IMR-90 (cell line): ENCODE measurements at regions not wholly inside any gene's neighbourhood (a gene's known extent, or its start where the extent isn't known, plus 50 kb on each side); places are given as distances from the start of the nearest gene placed in this dataset.

Source experiments
- ATAC-seq: fragments of 200-7000 bp; cut with Tn5 transposase; 2 replicates; pipeline ENCODE4 v1.9.1; 2020; ENCODE audit warnings: low read depth, mild to moderate bottlenecking, moderate library complexity
- BruUV-seq: library from RNA; stranded (reverse); fragments of 400-500 nt; replicated peaks from 2 replicates; lab custom pipeline; 2021; lab: Mats Ljungman, UMichigan
- CTCF ChIA-PET: fragments of 300-600 bp; formaldehyde crosslinking; extraction: SDS; loops from one replicate; lab custom pipeline; 2021; ENCODE audit warnings: antibody characterized with exemption; lab: Yijun Ruan, JAX
- POLR2A ChIA-PET: fragments of 300-600 bp; sonication (Branson Sonifier 250); formaldehyde crosslinking; loops from one replicate; lab custom pipeline; 2022; ENCODE audit warnings: antibody characterized with exemption; ENCODE audit not compliant: unreplicated experiment; lab: Charles Lee
- DNase-seq: peaks from one replicate; pipeline ENCODE4 v3.0.0; 2013
- H2AFZ ChIP-seq: replicated peaks from 2 replicates; pipeline ENCODE3; 2013; ENCODE audit warnings: low read length, mild to moderate bottlenecking; ENCODE audit not compliant: poor library complexity
- H2AK5ac ChIP-seq: 2 replicates; pipeline ENCODE4 v1.6.1; 2013; ENCODE audit warnings: low read depth, low read length, inconsistent platforms
- H2AK9ac ChIP-seq: replicated peaks from 2 replicates; pipeline ENCODE3; 2013; ENCODE audit warnings: mild to moderate bottlenecking, low read depth, low read length, moderate library complexity; ENCODE audit not compliant: poor library complexity
- H2BK120ac ChIP-seq: 2 replicates; pipeline ENCODE4 v1.6.1; 2013; ENCODE audit warnings: low read depth, low read length, inconsistent platforms
- H2BK15ac ChIP-seq: 3 replicates; pipeline ENCODE4 v1.6.1; 2013; ENCODE audit warnings: low read depth, low read length, inconsistent platforms
- H2BK20ac ChIP-seq: 2 replicates; pipeline ENCODE4 v1.6.1; 2013; ENCODE audit warnings: low read depth, mild to moderate bottlenecking, inconsistent platforms, low read length, moderate library complexity
- H2BK5ac ChIP-seq: 2 replicates; pipeline ENCODE4 v1.6.1; 2013; ENCODE audit warnings: mild to moderate bottlenecking, low read depth, low read length, inconsistent platforms; ENCODE audit not compliant: poor library complexity, severe bottlenecking
- H3K14ac ChIP-seq: replicated peaks from 2 replicates; pipeline ENCODE4 v1.6.1; 2013; ENCODE audit warnings: low read depth, low read length, inconsistent platforms
- H3K18ac ChIP-seq: 2 replicates; pipeline ENCODE4 v1.6.1; 2013; ENCODE audit warnings: low read depth, low read length, control low read depth
- H3K23ac ChIP-seq: 2 replicates; pipeline ENCODE4 v1.6.1; 2013; ENCODE audit warnings: low read depth, low read length, inconsistent platforms
- H3K27ac ChIP-seq: 2 replicates; pipeline ENCODE4 v1.5.1; 2013; ENCODE audit warnings: mild to moderate bottlenecking, control low read depth, low read length; ENCODE audit not compliant: insufficient read depth
- H3K27me3 ChIP-seq: 2 replicates; pipeline ENCODE4 v1.6.1; 2013; ENCODE audit warnings: low read length; ENCODE audit not compliant: control insufficient read depth, insufficient read depth
- H3K36me3 ChIP-seq: 2 replicates; pipeline ENCODE4 v1.6.1; 2013; ENCODE audit warnings: low read length, mixed read lengths; ENCODE audit not compliant: control insufficient read depth, insufficient read depth
- H3K4ac ChIP-seq: 2 replicates; pipeline ENCODE4 v1.6.1; 2013; ENCODE audit warnings: low read depth, low read length, inconsistent platforms
- H3K4me1 ChIP-seq: 2 replicates; pipeline ENCODE4 v1.6.1; 2013; ENCODE audit warnings: low read length, mixed read lengths; ENCODE audit not compliant: control insufficient read depth, insufficient read depth
- H3K4me2 ChIP-seq: 2 replicates; pipeline ENCODE4 v1.6.1; 2013; ENCODE audit warnings: low read depth, mild to moderate bottlenecking, control low read depth, low read length, moderate library complexity
- H3K4me3 ChIP-seq: 2 replicates; pipeline ENCODE4 v1.5.1; 2013; ENCODE audit warnings: low read depth, mild to moderate bottlenecking, control low read depth, low read length, moderate library complexity; ENCODE audit not compliant: insufficient read depth
- H3K56ac ChIP-seq: 2 replicates; pipeline ENCODE4 v1.6.1; 2013; ENCODE audit warnings: low read length, inconsistent platforms; ENCODE audit not compliant: insufficient read depth; ENCODE audit errors: extremely low read depth
- H3K79me1 ChIP-seq, 2 experiments: 2 replicates each; pipeline ENCODE4 v1.6.1; 2013; ENCODE audit warnings: low read length in 2 of 2, inconsistent platforms in 1 of 2, low read depth in 1 of 2
- H3K9ac ChIP-seq: 2 replicates; pipeline ENCODE4 v1.6.1; 2013; ENCODE audit warnings: low read depth, low read length, control low read depth
- H3K9me1 ChIP-seq: 2 replicates; pipeline ENCODE4 v1.6.1; 2013; ENCODE audit warnings: low read length, inconsistent platforms; ENCODE audit not compliant: insufficient read depth
- H3K9me3 ChIP-seq: 2 replicates; pipeline ENCODE4 v1.6.1; 2013; ENCODE audit warnings: low read length; ENCODE audit not compliant: control insufficient read depth, insufficient read depth
- H4K20me1 ChIP-seq: 2 replicates; pipeline ENCODE4 v1.6.1; 2013; ENCODE audit warnings: low read length, inconsistent platforms; ENCODE audit not compliant: insufficient read depth
- H4K5ac ChIP-seq: 2 replicates; pipeline ENCODE4 v1.6.1; 2013; ENCODE audit warnings: mild to moderate bottlenecking, low read depth, low read length, control low read depth
- H4K8ac ChIP-seq, 2 experiments: 2 replicates each; pipeline ENCODE4 v1.6.1; 2013; ENCODE audit warnings: low read depth in 2 of 2, low read length in 2 of 2, control low read depth in 1 of 2, inconsistent platforms in 1 of 2
- H4K91ac ChIP-seq: 2 replicates; pipeline ENCODE4 v1.6.1; 2013; ENCODE audit warnings: low read depth, low read length, inconsistent platforms; ENCODE audit not compliant: insufficient read depth
- BHLHE40 ChIP-seq: fragments of 150-350 bp; IDR thresholded peaks from 2 replicates; pipeline ENCODE4 v1.6.1; 2016; ENCODE audit warnings: mild to moderate bottlenecking, low read depth, low read length
- CEBPB ChIP-seq: IDR thresholded peaks from 2 replicates; pipeline ENCODE4 v1.6.1; 2012; ENCODE audit warnings: low read depth, low read length, improper control_type of control experiment
- CHD1 ChIP-seq: IDR thresholded peaks from 2 replicates; pipeline ENCODE4 v1.6.1; 2012; ENCODE audit warnings: low read depth, low read length, improper control_type of control experiment
- FOS ChIP-seq: fragments of 150-350 bp; IDR thresholded peaks from 2 replicates; pipeline ENCODE4 v1.6.1; 2016; ENCODE audit warnings: low read depth, low read length
- MAFK ChIP-seq: IDR thresholded peaks from 2 replicates; pipeline ENCODE4 v1.6.1; 2012; ENCODE audit warnings: low read depth, low read length, improper control_type of control experiment
- MAZ ChIP-seq: IDR thresholded peaks from 2 replicates; pipeline ENCODE4 v1.6.1; 2012; ENCODE audit warnings: low read depth, mild to moderate bottlenecking, low read length, improper control_type of control experiment, moderate library complexity, borderline replicate concordance
- MXI1 ChIP-seq: IDR thresholded peaks from 2 replicates; pipeline ENCODE4 v1.6.1; 2012; ENCODE audit warnings: low read depth, mild to moderate bottlenecking, low read length, moderate library complexity, borderline replicate concordance
- NFE2L2 ChIP-seq: fragments of 150-350 bp; IDR thresholded peaks from 2 replicates; pipeline ENCODE4 v1.6.1; 2016; ENCODE audit warnings: low read depth, mild to moderate bottlenecking, low read length
- POLR2A ChIP-seq: IDR thresholded peaks from 2 replicates; pipeline ENCODE4 v1.6.1; 2012; ENCODE audit warnings: mild to moderate bottlenecking, low read depth, low read length
- RAD21 ChIP-seq: IDR thresholded peaks from 2 replicates; pipeline ENCODE4 v1.6.1; 2012; ENCODE audit warnings: low read length, improper control_type of control experiment
- RFX5 ChIP-seq: IDR thresholded peaks from 2 replicates; pipeline ENCODE4 v1.8.0; 2012; ENCODE audit warnings: low read depth, mild to moderate bottlenecking, low read length, moderate library complexity
- SMC3 ChIP-seq: fragments of 150-350 bp; IDR thresholded peaks from 2 replicates; pipeline ENCODE4 v1.6.1; 2016; ENCODE audit warnings: low read depth, mild to moderate bottlenecking, antibody characterized with exemption, low read length, moderate library complexity
- USF2 ChIP-seq: fragments of 150-350 bp; IDR thresholded peaks from 2 replicates; pipeline ENCODE4 v1.6.1; 2017; ENCODE audit warnings: mild to moderate bottlenecking, antibody characterized with exemption, low read length, low read depth
- WGBS, 2 experiments: methylation state at CpG; one replicate each; pipeline versions ENCODE4 v1.1.5 to v1.1.7; 2013; ENCODE audit warnings: missing lambda C conversion rate in 2 of 2; ENCODE audit not compliant: insufficient read length in 1 of 2; ENCODE audit errors: extremely low coverage in 2 of 2; 5-methylcytosine and 5-hydroxymethylcytosine counted together
- dilution Hi-C: fragments of 300-500 bp; cut with HindIII; formaldehyde crosslinking; loops from one replicate; pipeline ENCODE4 v1.14.3; 2018; ENCODE audit warnings: low sequenced_read_pairs; ENCODE audit not compliant: unreplicated experiment
- in situ Hi-C: fragments of 300-500 bp; cut with MboI; formaldehyde crosslinking; loops from 3 replicates; pipeline ENCODE4 v1.14.3; 2019; ENCODE audit warnings: low sequenced_read_pairs, inconsistent platforms, mixed read lengths
- intact Hi-C: fragments of 100-400 bp; cut with micrococcal nuclease; formaldehyde crosslinking; loops from 2 replicates; pipeline ENCODE4 v1.10.0; 2022
- TF ChIP-seq, protein P1 (sequence below): fragments of 150-350 bp; IDR thresholded peaks from 2 replicates; pipeline ENCODE4 v1.6.1; 2016; ENCODE audit warnings: low read depth, mild to moderate bottlenecking, low read length, moderate library complexity, borderline replicate concordance

DNA sequence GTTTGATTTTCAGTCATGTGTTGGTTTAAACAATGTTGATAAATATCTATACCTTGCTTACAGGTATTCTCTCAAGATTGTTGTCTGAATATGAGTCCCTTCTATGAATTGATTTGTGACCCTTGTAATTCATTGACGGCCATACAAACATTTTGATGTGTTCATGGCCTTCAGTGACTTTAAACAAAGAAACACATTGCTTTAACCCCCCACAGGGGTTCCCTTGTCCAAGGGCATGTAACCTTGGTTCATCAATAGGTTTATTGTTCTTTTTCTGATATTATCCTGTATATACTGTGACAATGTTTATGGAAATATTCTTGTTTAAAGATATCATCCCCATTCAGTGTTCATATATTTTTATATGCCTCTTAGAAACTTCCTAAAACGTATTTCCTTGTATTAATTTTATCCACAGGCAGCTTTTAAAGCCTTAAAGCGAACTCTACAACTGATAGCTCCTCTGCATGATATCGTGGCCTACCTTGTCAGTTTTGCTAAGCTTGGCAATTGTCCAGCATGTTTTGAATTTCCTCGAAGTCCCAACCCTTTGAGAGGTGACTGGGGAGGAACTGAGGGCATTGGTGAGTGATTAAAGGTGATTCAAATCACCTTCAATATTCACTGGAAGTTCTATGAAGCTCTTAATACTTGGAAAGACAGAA, 87.0 kb downstream of the CD164 start:
- Histone ChIP-seq H3K14ac (no peak overlapping the region), H2AK9ac (no peak overlapping the region), H3K23ac (no peak overlapping the region), H2BK15ac (no peak overlapping the region), H4K8ac (no peak overlapping the region), H3K9me3 (no peaks in the 10 kb centered on the region), H2AK5ac (no peak overlapping the region), H3K56ac (no peak overlapping the region), H3K27ac (no peak overlapping the region), H3K79me1 (no peaks in the 10 kb centered on the region), H3K9me1 (no peaks in the 10 kb centered on the region), H2BK120ac (no peak overlapping the region), H3K36me3 (no peaks in the 10 kb centered on the region), H3K4me2 (no peak overlapping the region), H2BK20ac (no peak overlapping the region), H3K18ac (no peak overlapping the region), H4K20me1 (no peaks in the 10 kb centered on the region), H3K27me3 (peaks cover 24% of the 10 kb centered on the region), H4K91ac (no peak overlapping the region), H2AFZ (no peak overlapping the region), H2BK5ac (no peak overlapping the region), H3K4ac (no peak overlapping the region), H3K4me3 (no peak overlapping the region), H3K4me1 (no peaks in the 10 kb centered on the region), H3K9ac (no peak overlapping the region), H4K5ac (no peak overlapping the region)
- DNase-seq (no peak), ATAC-seq (no peak)
- BruUV-seq: no TSS peak
- no CpG with 5 or more reads among the region's 5 CpGs for WGBS, 2 experiments
- intact Hi-C loops: no loop called here
- in situ Hi-C loops: no loop called here
- TF ChIP-seq, protein P1, sequence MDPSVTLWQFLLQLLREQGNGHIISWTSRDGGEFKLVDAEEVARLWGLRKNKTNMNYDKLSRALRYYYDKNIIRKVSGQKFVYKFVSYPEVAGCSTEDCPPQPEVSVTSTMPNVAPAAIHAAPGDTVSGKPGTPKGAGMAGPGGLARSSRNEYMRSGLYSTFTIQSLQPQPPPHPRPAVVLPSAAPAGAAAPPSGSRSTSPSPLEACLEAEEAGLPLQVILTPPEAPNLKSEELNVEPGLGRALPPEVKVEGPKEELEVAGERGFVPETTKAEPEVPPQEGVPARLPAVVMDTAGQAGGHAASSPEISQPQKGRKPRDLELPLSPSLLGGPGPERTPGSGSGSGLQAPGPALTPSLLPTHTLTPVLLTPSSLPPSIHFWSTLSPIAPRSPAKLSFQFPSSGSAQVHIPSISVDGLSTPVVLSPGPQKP: no peak
- TF ChIP-seq POLR2A: no peak
- TF ChIP-seq BHLHE40: no peak
- TF ChIP-seq CHD1: no peak
- no peak for TF ChIP-seq SMC3
- no peak for TF ChIP-seq RAD21
- no peak for TF ChIP-seq MAFK
- no peak for TF ChIP-seq MAZ
- TF ChIP-seq MXI1: no peak
- TF ChIP-seq RFX5: no peak
- TF ChIP-seq CEBPB: no peak
- no peak for TF ChIP-seq FOS
- no peak for TF ChIP-seq NFE2L2
- no peak for TF ChIP-seq USF2
- POLR2A ChIA-PET: no interaction called here
- dilution Hi-C loops: no loop called here
- CTCF ChIA-PET: no interaction called here
